ENCODE measurements at regions not wholly inside any gene's neighbourhood (a gene's known extent, or its start where the extent isn't known, plus 50 kb on each side); places are given as distances from the start of the nearest gene placed in this dataset.
A peak's percentile ranks its signal among the peaks of the same experiment; 100 is the strongest.

- DNase-seq (ENCODE audit: low spot score) = no peak
Measured at GRCh38 chr4:23166919-23167318, 474.2 kb downstream of the GBA3 start.

DNA sequence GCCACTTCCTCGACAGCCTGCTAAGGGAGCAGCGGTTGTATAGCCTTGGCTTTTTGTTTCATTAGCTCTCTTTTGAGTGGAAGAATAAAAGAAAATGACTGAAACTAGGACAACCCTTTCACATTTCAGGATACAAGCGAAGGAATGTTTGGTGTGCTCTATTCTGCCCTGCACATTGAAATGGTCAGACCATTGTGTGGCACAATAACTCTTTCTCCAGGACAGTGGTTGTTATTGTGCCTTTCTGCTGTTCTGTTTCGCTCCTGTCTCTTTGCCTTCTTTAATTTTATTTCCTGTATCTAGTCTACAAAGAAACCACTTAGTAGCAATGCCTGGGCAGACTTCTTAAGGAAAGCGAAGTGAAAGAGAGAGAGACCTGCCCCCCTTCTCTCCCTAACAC lies 473.7 kb downstream of the GBA3 start:
- no peak for DNase-seq (ENCODE audit: low spot score)

GRCh38 chr4:23165669-23166068 lies 472.9 kb downstream of the GBA3 start:
- no peak for DNase-seq (ENCODE audit: low spot score)

DNA sequence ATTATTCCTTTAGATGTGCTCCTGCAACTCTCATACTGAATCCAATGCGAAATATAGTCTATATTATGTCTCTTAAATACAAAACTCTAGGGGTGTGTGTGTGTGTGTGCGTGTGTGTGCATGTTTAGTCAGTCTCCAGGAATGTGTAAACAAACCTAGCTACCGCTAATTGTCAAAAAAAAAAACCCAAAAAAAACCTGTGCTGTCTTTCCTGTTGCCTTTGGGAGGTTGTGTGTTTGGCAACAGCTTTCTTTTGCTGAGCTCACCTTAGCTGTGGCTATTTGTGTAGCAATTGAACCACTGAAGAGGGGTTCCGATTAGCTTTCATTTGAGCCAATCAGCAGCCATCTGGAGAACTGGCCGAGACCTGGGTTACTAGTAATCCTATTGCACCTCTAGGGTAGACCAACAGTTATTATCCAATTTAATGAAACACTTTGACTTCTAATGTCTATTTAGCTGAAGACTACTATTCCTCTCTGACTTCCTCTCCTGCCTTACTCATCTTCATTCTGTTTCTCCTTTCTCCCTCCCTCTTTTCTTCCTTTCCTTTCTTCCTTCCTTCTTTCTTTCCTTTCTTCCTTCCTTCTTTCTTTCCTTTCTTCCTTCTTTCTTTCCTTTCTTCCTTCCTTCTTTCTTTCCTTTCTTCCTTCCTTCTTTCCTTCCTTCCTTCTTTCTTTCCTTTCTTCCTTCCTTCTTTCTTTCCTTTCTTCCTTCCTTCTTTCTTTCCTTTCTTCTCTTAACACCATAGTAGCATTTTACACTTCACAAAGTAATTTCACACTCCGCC lies 471.1 kb downstream of the GBA3 start:
- DNase-seq (ENCODE audit: low spot score) = no peak

DNA sequence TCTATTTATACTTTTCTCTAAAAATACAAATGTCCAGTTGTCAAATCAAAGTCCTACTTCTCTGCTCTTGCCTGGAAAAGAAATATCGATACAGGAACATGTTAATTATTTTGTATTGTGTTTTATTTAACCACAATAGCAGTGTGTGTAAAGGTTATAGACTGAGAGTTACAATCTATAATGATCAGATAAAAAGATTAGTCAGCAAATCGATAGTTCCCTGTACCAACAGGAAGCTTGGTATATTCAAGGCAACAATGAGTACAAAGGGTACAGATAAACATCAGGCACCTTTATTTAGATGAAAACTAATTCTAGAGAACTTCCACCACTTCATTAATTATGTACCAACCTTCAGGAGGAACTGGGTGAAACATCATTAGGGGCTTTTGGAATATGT lies 469.5 kb downstream of the GBA3 start:
- no peak for DNase-seq (ENCODE audit: low spot score)

DNA sequence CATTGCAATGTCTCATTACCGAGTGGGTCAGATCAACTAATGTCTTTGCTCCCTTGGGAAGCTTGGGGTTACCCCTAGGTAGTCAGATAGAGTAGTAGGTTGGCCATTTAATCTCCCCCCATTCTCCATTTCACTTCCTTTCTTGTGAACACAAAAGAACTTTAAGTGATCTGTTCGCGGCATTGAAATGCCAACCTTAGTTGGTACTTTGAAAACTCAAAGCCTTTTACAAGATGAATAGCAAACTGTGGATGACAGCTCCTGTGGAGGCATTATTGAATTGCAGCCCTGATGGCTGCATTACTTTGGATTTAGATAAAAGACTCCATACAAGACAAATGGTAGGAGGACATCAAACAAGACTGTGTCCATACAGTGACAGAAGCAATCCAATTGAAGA lies 469.1 kb downstream of the GBA3 start:
- DNase-seq (ENCODE audit: low spot score) = no peak

DNA sequence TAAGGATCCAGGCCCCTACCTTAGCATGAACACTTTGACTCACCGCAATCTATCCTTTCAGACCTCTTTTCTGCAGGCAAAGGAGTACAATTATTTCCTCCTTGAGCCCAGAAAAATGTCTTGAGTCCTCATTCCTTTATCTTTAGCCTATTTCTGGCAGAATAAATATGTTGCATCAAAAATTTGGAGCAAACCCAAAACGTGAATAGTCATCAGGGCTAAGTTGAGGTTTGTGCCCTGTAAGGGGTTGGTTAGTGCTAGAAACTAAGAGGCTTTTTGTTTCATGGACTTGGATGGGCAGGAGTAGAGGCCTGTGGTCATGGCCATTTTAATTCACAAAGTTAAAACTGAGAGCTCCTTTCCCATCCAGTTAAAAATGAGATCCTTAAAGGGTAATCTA lies 460.3 kb downstream of the GBA3 start:
- no peak for DNase-seq (ENCODE audit: low spot score)

GRCh38 chr4:23149815-23150214 lies 457.1 kb downstream of the GBA3 start:
- no peak for DNase-seq (ENCODE audit: low spot score)

GRCh38 chr4:23144707-23145106 lies 452.0 kb downstream of the GBA3 start:
- no peak for DNase-seq (ENCODE audit: low spot score)

DNA sequence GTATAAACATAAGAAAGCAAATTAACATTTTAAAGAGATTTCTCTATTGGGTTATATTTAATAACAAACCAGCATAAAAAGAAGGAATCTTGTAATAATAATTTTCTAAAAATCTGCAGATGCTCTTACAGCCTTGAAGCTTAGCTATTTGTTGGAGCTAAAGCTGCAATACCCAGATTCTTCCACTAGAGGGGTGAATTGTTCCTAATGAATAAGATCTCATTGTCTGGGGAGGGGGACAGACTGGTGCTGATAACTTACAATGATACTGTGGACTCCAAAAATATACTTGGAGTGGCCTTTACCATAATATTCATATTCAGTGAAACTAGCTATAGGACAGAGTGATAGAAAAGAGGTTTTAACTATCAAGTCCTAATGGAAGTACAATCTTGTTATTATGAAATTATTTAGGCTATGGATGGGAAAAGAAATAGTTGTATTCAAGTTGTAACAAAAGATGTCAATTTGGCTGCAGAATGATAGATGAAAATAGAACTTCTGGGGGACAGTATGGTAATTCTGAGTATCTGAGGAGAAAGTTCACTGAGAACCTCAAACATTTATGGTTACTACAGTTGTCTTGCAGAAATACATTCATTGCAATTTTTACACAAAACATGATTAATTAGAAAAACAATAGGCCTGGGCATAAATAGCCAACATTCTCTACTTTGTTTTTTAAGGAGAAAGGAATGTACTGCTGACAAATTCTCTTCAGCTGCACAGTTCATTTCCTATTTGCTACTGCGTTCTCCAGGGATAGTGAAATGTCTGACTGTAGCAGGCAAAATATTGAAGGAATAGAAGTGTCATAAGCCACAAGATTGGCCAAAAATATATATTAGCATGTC lies 443.3 kb downstream of the GBA3 start:
- peak; percentile 58 for DNase-seq (ENCODE audit: low spot score)

GRCh38 chr4:23134331-23134730 lies 441.6 kb downstream of the GBA3 start:
- DNase-seq (ENCODE audit: low spot score) = no peak

DNA sequence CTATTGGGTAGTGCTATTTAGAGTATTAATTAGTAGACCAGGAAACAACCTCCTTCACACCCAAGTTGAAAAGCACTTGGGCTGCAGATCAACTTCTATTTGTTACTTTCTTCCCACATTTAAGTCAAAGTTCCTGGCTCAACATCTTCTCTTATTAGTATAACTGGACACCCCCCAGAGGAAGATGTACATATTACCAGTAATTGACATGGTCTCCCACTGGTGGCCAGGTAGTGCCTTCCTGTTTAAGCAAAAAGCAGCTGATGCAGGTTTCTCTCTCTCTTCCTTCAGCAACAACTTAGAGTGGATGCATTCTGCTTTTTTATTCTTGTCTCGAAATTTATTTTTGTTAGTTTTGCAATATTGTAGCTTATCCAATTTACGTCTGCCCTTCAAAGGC lies 438.1 kb downstream of the GBA3 start:
- no peak for DNase-seq (ENCODE audit: low spot score)

GRCh38 chr4:23125118-23125517 lies 432.4 kb downstream of the GBA3 start:
- DNase-seq (ENCODE audit: low spot score) = no peak

DNA sequence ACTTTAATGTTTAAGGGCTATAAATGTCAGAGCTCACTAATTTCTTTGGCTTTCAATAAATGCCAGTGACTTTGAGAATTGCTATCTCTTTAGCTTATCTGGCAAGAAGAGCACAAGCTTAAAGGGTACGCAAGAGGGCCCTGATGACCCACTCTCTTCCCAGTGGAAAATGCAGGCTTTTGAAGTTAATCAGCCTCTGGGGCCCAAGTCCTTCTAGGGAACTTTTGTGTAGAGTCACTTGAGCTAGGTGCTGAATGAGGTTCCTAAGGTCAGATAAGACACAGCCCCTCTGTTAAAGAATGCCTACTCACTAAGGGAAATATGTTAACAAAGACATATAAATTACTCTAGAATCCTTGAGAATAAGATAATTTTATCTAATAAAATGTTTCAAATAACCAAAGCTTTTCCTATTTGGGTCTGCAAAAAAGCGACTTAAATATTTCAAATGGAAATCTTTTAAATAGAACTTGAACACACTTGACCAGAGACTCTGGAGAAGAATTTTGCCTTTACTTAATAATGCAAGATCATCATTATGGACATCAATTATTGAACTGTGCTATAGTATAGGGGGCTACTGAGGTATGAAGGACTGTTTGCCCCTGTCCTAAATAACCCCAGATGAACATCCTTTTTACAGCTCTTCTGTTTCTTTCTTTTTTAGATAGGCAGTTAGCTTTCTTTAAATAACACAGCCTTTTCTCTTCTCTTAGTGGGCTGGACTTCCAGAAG lies 430.1 kb downstream of the GBA3 start:
- no peak for DNase-seq (ENCODE audit: low spot score)

DNA sequence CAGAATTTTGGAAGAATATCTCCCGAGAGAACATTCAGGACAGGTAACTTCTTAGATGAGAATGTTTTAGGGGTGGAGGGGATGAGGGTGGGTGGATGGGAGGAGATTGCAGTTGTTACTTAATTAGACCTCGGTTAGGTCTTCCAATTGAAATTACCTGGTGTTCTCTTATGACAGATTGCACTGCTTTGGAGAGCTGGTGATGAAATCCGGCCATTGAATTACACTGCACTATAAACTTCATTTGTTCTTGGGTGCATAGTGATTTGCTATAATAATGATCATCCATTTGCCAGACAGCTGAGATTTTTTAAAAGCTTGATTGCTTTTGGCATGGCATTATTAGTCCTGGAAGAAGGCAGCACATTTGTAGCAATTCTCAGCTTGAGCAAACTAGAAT lies 427.6 kb downstream of the GBA3 start:
- DNase-seq (ENCODE audit: low spot score) = no peak

GRCh38 chr4:23117826-23118225 lies 425.1 kb downstream of the GBA3 start:
- no peak for DNase-seq (ENCODE audit: low spot score)

DNA sequence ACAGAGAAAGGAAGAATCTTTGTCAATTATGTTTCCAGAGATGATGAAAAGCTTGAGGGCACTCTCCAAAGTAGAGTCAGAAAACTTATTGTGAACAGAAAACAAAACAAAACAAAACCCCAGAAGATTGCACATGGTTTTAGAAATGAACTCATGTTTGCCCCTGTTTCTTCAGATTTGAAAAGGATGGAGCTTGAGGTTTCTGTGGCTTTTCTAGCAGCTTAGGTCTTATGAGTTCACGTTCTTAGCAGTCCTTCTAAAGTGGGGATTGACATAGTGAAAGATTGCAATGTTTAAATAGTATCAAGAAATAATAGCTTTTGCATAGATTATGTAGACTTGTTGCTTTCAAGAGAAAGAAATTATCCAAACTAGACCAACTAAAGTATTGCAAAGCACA lies 421.8 kb downstream of the GBA3 start:
- DNase-seq (ENCODE audit: low spot score) = no peak

DNA sequence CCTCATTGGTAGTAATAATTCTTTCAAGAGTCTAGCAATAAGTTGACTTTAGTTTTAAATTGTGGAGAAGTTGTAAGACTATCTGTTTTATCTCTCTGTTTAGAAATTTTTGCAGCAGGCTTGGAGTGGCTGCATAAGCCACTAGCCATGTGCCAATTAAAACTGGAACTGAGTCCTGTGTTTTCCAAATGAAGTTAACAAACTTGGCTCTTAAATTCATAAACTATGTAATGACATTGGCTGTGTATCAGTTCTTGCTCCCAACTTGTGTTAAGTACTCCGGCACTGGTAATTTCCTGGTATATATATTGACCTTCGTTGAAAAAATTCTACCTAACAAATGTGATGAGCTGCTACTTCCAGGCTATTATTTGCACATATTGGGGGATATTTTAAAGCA lies 420.4 kb downstream of the GBA3 start:
- DNase-seq (ENCODE audit: low spot score) = no peak

GRCh38 chr4:23106516-23106915 lies 413.8 kb downstream of the GBA3 start:
- no peak for DNase-seq (ENCODE audit: low spot score)

DNA sequence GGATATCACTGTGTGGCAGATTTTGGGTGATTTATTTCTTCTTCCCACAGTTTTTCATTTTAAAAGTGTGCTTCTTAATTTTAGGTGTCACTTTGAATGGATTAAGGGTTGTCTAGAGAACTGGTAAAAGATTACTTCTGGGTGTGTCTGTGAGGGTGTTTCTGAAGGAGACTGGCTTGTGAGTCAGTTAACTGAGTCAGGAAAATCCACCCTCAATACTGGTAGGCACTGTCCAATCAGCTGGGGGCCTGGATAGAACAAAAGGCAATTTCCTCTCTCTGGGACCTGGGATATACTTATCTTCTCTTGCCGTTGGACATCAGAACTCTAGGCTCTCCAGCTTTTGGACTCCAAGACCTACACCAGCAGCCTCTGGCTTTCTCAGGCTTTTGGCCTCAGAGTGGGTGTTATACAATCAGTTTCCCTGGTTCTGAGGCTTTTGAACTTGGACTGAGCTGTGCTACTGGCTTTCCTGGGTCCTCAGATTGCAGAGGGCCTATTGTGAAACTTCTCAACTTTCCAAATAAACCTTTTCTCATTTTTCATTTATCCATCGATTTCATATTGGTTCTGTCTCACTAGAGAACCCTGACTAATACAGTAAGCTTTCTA lies 413.1 kb downstream of the GBA3 start:
- DNase-seq (ENCODE audit: low spot score) = no peak

DNA sequence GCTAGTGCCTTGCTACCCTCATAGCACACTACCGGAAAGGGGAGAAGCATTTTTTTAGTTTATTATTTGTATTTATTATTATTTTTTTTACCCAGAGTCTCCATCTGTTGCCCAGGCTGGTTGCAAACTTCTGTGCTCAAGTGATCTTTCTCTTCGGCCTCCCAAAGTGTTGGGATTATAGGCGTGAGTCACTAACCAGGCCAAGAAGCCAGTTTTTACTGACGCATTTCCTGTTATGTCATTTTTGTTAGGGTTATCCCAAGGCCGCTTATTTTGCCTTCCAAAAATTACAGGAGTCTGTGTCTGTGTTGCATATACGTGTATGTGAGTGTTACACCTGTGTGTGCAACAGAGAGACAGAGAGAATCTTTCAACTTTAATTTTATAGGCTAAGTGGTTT lies 404.5 kb downstream of the GBA3 start:
- DNase-seq (ENCODE audit: low spot score) = no peak

- DNase-seq (ENCODE audit: low spot score) = peak; percentile 21
Measured at GRCh38 chr4:23091711-23092110, 399.0 kb downstream of the GBA3 start.

- DNase-seq (ENCODE audit: low spot score) = no peak
Measured at GRCh38 chr4:23085249-23085568, 392.5 kb downstream of the GBA3 start.

Data from globus pallidus (tissue), 1 donor.